Rectal smooth muscle tissue (tissue), 1 donor: ENCODE measurements at regions not wholly inside any gene's neighbourhood (a gene's known extent, or its start where the extent isn't known, plus 50 kb on each side); places are given as distances from the start of the nearest gene placed in this dataset.
"Not testable (repeated sequence)": the region's sequence is repeated elsewhere in the genome, so short reads cannot be mapped to it uniquely, and the experiment has no call there.

Experiments used
- H3K27ac ChIP-seq: one replicate; pipeline ENCODE4 v1.7.0; 2013; ENCODE audit warnings: low read depth, low read length, inconsistent platforms
- H3K27me3 ChIP-seq: one replicate; pipeline ENCODE4 v1.7.0; 2013; ENCODE audit warnings: low read length; ENCODE audit not compliant: control insufficient read depth, insufficient read depth
- H3K36me3 ChIP-seq: one replicate; pipeline ENCODE4 v1.7.0; 2013; ENCODE audit warnings: low read length; ENCODE audit not compliant: control insufficient read depth, insufficient read depth
- H3K4me1 ChIP-seq: one replicate; pipeline ENCODE4 v1.7.0; 2013; ENCODE audit warnings: low read length; ENCODE audit not compliant: control insufficient read depth, insufficient read depth
- H3K4me3 ChIP-seq: one replicate; pipeline ENCODE4 v1.7.0; 2013; ENCODE audit warnings: low read length
- H3K9ac ChIP-seq: one replicate; pipeline ENCODE4 v1.7.0; 2013; ENCODE audit warnings: low read length

GRCh38 chr3:186444974-186445373, 82.9 kb upstream of the DGKG start:
- no peak overlapping the region for H3K27ac ChIP-seq
- no peak overlapping the region for H3K9ac ChIP-seq
- no peak overlapping the region for H3K4me3 ChIP-seq
- no peaks in the 10 kb centered on the region for H3K4me1 ChIP-seq
- H3K36me3 ChIP-seq, result no peaks in the 10 kb centered on the region
- H3K27me3 ChIP-seq, result no peaks in the 10 kb centered on the region

- H3K27ac ChIP-seq, result no peak overlapping the region
- no peak overlapping the region for H3K4me3 ChIP-seq
- no peak overlapping the region for H3K9ac ChIP-seq
- no peaks in the 10 kb centered on the region for H3K4me1 ChIP-seq
- no peaks in the 10 kb centered on the region for H3K36me3 ChIP-seq
- no peaks in the 10 kb centered on the region for H3K27me3 ChIP-seq
Observed at GRCh38 chr3:186444288-186444687, 82.3 kb upstream of the DGKG start.

DNA sequence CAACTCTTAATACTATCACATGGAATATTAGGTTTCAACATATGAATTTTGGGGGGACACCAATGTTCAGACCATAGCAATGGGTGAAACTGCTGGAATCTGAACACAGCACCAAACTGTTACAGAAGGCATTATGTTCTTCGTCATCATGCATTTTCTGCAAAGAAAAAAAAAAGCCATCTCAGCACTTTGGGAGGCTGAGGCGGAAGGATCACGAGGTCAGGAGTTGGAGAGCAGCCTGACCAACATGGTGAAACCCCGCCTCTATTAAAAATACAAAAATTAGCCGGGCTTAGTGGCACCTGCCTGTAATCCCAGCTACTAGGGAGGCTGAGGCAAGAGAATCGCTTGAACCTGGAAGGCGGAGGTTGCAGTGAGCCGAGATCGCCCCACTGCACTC, 80.9 kb upstream of the DGKG start:
- H3K27me3 ChIP-seq, H3K4me1 ChIP-seq, H3K36me3 ChIP-seq, H3K9ac ChIP-seq, H3K27ac ChIP-seq, H3K4me3 ChIP-seq: not testable (repeated sequence)

- Histone ChIP-seq H3K36me3 (no peaks in the 10 kb centered on the region), H3K4me1 (no peaks in the 10 kb centered on the region), H3K27me3 (no peaks in the 10 kb centered on the region), H3K27ac (no peak overlapping the region), H3K9ac (no peak overlapping the region), H3K4me3 (no peak overlapping the region)
Observed at GRCh38 chr3:186442162-186442561, 80.1 kb upstream of the DGKG start.

DNA sequence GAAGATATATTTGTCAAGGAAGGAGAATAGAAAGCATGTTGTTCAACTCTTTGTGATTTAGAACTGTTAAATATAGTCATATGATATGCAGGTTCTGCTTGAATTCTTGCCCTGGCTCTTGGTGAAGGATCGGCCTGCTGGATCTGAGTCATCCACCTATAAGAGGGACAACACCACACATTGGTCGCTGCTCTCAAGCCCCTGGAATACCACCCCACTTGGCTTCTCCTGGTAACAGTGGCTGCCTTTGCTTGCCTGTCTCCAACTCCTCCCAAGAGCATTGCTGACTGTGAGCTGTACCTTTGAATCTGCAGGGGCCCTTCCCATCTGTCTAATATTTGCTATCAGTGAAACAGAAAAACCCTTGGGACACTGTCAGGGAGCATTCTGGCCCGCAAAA, 78.9 kb upstream of the DGKG start:
- Histone ChIP-seq H3K27me3 (no peaks in the 10 kb centered on the region), H3K36me3 (no peaks in the 10 kb centered on the region), H3K4me3 (no peak overlapping the region), H3K27ac (no peak overlapping the region), H3K4me1 (no peaks in the 10 kb centered on the region), H3K9ac (no peak overlapping the region)

DNA sequence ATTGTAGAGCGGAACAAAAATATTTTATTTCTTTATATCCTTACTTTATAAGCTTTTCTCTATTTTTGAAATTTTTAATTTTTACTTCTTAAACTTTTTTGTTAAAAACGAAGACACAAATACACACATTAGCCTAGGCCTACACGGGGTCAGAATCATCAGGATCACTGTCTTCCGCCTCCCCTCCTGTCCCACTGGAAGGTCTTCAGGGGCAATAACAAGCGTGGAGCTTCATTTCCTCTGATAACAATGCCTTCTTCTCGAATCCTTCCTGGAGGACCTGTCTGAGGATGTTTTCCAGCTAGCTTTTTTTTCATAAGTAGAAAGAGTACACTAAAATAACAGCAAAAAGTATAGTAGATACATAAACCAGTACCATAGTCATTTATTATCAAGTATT, 77.7 kb upstream of the DGKG start:
- no peak overlapping the region for H3K9ac ChIP-seq
- H3K36me3 ChIP-seq, result no peaks in the 10 kb centered on the region
- H3K27ac ChIP-seq, result no peak overlapping the region
- H3K4me3 ChIP-seq, result no peak overlapping the region
- H3K27me3 ChIP-seq, result no peaks in the 10 kb centered on the region
- H3K4me1 ChIP-seq, result no peaks in the 10 kb centered on the region

DNA sequence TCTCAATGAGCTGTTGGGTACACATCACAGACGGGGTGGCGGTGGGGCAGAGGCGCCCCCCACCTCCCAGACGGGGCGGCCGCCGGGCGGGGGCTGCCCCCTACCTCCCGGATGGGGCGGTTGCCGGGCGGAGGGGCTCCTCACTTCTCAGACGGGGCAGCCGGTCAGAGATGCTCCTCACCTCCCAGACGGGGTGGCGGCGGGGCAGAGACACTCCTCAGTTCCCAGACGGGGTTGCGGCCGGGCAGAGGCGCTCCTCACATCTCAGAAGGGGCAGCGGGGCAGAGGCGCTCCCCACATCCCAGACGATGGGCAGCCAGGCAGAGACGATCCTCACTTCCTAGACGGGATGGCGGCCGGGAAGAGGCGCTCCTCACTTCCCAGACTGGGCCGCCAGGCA, 73.3 kb upstream of the DGKG start:
- not testable (repeated sequence) for H3K9ac ChIP-seq, H3K4me1 ChIP-seq, H3K36me3 ChIP-seq, H3K27me3 ChIP-seq, H3K27ac ChIP-seq, H3K4me3 ChIP-seq

GRCh38 chr3:186432944-186433732, 71.1 kb upstream of the DGKG start:
- Histone ChIP-seq H3K4me1 (peaks cover under 1% of the 10 kb centered on the region), H3K27me3 (no peaks in the 10 kb centered on the region), H3K9ac (no peak overlapping the region), H3K27ac (no peak overlapping the region), H3K4me3 (no peak overlapping the region), H3K36me3 (no peaks in the 10 kb centered on the region)

DNA sequence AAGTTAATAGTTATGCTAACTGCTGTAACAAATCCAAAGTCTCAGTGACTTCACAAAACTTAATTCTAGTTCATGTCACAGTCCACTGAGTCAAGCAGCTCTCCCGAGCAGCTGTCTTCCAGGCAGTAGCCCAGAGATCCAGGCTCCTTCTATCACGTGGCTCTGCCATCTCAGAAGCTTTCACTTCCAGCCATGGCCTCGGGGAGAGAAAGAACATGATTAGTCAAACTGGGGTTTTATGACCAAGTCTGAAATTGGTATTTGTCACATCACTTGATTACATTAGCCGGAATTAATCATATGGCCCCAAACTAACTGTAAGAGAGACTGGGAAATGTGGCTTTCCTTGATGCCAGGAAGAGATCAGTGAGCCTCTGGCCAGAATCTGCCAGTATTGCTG, 70.2 kb upstream of the DGKG start:
- no peaks in the 10 kb centered on the region for H3K36me3 ChIP-seq
- no peak overlapping the region for H3K9ac ChIP-seq
- no peak overlapping the region for H3K4me3 ChIP-seq
- peaks cover 6% of the 10 kb centered on the region for H3K4me1 ChIP-seq
- no peaks in the 10 kb centered on the region for H3K27me3 ChIP-seq
- H3K27ac ChIP-seq, result no peak overlapping the region

DNA sequence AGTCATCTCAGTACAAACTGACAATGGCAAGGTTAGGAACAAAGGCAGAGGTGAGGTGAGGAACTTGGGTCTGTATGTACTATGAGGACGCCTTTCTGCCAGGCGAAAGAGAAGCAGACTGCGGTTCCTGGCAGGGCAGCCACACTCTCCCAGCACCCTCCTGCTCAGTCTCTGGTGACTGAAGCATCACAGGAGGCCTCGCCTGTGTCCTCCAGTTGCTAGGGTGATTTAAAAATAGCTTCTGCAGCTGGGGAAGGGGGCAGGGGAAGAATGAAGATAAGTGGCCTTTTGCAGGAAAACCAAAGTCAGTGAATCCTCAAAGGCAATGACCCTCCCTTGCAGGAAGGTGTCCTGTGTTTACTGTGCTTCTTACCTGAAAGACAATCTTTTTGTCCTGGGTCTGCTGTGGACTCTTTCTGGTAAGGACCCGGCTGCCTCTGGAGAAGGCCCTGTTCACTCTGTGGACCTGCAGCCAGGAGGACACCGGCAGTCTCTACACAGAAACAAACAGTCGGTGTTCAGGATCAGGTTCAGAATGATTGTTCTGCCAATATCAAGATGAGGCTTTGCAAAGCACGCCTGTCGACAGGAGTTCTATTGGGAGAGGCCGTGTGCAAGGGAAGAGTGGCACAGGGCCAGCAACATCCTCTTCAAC, 65.7 kb upstream of the DGKG start:
- H3K27me3 ChIP-seq, result no peaks in the 10 kb centered on the region
- H3K4me3 ChIP-seq, result no peak overlapping the region
- H3K27ac ChIP-seq, result no peak overlapping the region
- no peaks in the 10 kb centered on the region for H3K36me3 ChIP-seq
- peaks cover 11% of the 10 kb centered on the region for H3K4me1 ChIP-seq
- no peak overlapping the region for H3K9ac ChIP-seq

- Histone ChIP-seq H3K4me1 (peaks cover 11% of the 10 kb centered on the region), H3K27ac (no peak overlapping the region), H3K36me3 (no peaks in the 10 kb centered on the region), H3K4me3 (no peak overlapping the region), H3K27me3 (no peaks in the 10 kb centered on the region), H3K9ac (no peak overlapping the region)
Observed at GRCh38 chr3:186425788-186426730, 64.0 kb upstream of the DGKG start.

DNA sequence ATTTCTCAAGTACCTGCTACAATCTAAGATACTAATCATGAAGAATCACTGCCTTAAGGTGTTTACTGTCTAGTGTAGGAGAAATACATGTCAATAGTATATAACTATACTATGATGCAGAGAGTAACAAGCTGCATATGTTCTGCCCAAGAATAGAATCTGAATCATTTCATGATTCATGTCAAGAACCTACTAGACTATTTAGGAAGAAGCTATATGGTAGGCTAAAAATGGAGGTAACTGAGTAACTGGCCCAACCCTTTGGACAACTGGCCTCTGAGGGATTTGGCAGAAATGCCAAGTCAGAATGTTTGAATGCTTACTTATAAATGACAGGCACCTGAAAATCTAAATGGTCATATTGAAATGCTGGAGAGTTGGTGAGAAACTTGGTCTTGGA, 59.9 kb upstream of the DGKG start:
- Histone ChIP-seq H3K9ac (no peak overlapping the region), H3K4me1 (peaks cover 10% of the 10 kb centered on the region), H3K27ac (no peak overlapping the region), H3K27me3 (no peaks in the 10 kb centered on the region), H3K36me3 (no peaks in the 10 kb centered on the region), H3K4me3 (no peak overlapping the region)
